GM10266 (cell line): ENCODE measurements at regions not wholly inside any gene's neighbourhood (a gene's known extent, or its start where the extent isn't known, plus 50 kb on each side); places are given as distances from the start of the nearest gene placed in this dataset.

Experiments
- DNase-seq: peaks from one replicate; pipeline ENCODE4 v3.0.0; 2012; ENCODE audit errors: extremely low spot score
- TF ChIP-seq, protein P1 (sequence below): IDR thresholded peaks from 2 replicates; pipeline ENCODE4 v1.5.1; 2012; ENCODE audit warnings: mild to moderate bottlenecking, low read depth; ENCODE audit not compliant: control insufficient read depth, insufficient read depth; ENCODE audit errors: missing control alignments

DNA sequence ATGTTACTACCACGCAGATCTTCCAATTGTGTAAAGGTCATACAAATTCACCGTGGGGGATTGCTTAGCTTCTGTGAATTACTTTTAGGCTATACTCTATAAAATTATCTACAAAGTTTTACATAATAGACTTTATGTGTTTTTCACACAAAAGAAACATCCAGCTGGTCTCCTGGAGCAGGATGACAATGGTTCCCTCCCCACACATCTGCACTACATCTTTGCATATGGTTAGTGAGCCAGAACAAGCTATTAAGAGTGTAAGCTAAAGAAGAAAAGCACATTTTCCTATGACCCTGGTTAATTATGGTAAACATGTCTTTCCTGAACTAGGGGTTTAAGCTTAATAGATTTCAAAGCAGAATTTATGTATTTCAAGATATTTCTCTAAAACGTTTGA, 295.1 kb downstream of the ASXL3 start:
- TF ChIP-seq, protein P1, sequence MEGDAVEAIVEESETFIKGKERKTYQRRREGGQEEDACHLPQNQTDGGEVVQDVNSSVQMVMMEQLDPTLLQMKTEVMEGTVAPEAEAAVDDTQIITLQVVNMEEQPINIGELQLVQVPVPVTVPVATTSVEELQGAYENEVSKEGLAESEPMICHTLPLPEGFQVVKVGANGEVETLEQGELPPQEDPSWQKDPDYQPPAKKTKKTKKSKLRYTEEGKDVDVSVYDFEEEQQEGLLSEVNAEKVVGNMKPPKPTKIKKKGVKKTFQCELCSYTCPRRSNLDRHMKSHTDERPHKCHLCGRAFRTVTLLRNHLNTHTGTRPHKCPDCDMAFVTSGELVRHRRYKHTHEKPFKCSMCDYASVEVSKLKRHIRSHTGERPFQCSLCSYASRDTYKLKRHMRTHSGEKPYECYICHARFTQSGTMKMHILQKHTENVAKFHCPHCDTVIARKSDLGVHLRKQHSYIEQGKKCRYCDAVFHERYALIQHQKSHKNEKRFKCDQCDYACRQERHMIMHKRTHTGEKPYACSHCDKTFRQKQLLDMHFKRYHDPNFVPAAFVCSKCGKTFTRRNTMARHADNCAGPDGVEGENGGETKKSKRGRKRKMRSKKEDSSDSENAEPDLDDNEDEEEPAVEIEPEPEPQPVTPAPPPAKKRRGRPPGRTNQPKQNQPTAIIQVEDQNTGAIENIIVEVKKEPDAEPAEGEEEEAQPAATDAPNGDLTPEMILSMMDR, result no peak
- DNase-seq, result no peak

DNA sequence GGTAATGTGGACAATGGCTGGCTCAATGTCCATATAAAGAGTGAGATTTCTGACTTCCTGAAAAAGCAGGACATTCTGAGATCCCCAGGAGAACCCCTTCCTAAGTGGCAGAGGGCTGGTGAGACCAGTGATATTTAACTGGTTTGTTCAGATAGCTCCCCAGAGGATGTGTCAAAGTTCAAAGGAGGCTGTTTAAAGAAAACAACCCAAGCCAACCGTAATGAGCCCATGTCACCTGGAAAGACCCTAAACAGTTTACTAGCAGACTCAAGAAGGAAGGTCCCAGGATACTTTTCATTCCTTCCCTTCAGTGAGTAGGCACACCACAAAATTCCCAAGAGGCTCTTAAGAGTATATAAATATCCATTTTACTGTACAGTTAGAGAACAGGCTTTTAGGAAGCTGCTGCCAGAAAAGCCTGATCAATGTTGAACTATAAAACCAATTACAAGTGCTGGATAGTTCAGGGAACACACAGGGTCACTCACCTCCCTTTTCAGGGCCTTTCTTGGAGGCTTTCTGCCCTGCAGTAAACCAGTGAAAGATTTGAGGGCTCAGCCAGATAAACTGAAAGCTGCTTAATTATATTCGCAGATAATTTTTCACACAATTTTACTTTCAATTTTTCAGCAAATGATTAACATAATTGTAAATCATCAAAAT, 293.5 kb downstream of the ASXL3 start:
- TF ChIP-seq, protein P1, result no peak
- no peak for DNase-seq

DNA sequence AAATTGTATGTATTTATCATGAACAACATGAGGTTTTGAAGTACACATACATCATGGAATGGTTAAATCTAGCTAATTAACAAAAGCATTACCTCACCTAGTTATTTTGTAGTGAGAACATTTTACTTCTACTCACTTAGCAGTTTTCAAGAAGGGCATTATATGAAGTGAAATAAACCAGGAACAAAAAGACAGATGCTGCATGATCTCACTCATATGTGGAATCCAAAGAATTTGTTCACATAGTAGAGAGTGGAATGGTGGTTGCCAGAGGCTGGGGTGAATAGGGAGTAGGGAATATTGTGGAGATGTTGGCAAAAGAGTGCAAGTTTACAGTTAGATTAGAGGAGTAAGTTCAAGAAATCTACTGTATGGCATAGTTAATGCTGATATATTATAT, 292.0 kb downstream of the ASXL3 start:
- no peak for DNase-seq
- TF ChIP-seq, protein P1, result no peak

GRCh38 chr18:33866386-33866785, 288.4 kb downstream of the ASXL3 start:
- no peak for DNase-seq
- TF ChIP-seq, protein P1, result no peak

- TF ChIP-seq, protein P1, result no peak
- DNase-seq, result no peak
Measured at GRCh38 chr18:33863912-33864311, 285.9 kb downstream of the ASXL3 start.

- TF ChIP-seq, protein P1, result no peak
Measured at GRCh38 chr18:33854827-33855139, 276.8 kb downstream of the ASXL3 start.

GRCh38 chr18:33854086-33854826, 276.2 kb downstream of the ASXL3 start:
- TF ChIP-seq, protein P1, result no peak
- no peak for DNase-seq

More at GRCh38 chr18:33854827-33855139, 276.8 kb downstream of the ASXL3 start:
- DNase-seq, result no peak
